ENCODE measurements at regions not wholly inside any gene's neighbourhood (a gene's known extent, or its start where the extent isn't known, plus 50 kb on each side); places are given as distances from the start of the nearest gene placed in this dataset.

DNA sequence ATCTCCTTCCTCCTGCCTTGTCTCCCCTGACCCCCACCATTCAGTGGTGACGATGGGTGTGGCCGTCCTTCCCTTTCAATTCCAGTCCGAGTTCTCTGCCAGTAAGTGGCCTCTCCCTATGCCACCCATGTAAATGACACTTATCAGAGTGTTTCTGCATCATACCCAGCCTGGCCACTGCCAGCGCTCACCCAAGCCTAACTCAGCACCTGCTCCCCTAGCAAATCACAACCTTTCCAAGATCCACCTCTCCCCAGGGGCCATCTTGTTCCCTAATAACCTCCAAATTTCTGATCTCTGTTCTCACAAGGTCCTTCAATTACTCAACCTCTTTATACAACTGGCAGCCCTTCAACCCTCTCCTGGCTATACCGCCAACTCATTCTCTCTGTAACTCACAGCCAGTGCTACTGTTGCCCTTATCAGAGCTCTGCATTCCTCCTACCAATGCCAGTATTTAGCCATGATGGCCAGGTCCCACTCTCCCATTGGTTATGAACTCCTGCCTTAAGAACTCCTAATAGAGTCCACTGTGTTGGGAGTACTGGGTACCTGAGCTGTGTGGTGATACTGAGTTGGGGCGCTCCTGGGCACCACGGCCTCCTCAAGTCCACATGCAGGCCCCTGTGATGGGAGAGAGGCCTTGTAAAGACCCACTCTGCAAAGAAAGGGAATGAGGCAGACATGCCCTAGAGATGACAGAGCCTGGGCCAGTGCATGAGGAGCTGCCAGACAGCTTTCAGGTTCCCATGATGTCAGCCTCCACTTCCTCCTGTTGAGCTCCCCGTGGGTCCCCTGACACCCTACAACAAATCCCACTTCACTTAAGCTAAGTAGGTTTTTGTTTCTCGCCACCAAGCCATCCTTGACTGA lies 187.4 kb upstream of the RREB1 start:
- Histone ChIP-seq H3K9me3 (ENCODE audit: control insufficient read depth, low read depth, low read length) (no peaks in the 10 kb centered on the region), H2BK15ac (ENCODE audit: low read depth, low read length) (no peak overlapping the region), H3K79me1 (ENCODE audit: insufficient read depth, low read depth, low read length, poor library complexity, severe bottlenecking) (no peaks in the 10 kb centered on the region), H3K18ac (ENCODE audit: insufficient read length, low read depth, low read length) (no peak overlapping the region), H2BK5ac (ENCODE audit: insufficient read length, low read length) (no peak overlapping the region), H3K23me2 (ENCODE audit: insufficient read length, low read depth, low read length, poor library complexity, severe bottlenecking) (no peaks in the 10 kb centered on the region), H3T11ph (ENCODE audit: low read length) (no peak overlapping the region), H2BK12ac (ENCODE audit: insufficient read length, low read depth, low read length) (no peak overlapping the region), H3K23ac (ENCODE audit: insufficient read length, low read depth, low read length) (no peak overlapping the region), H4K20me1 (ENCODE audit: control insufficient read depth, insufficient read depth, insufficient read length) (no peaks in the 10 kb centered on the region), H4K8ac (replicated peaks; ENCODE audit: insufficient read length, low read depth, low read length) (no peak overlapping the region), H3K27me3 (ENCODE audit: insufficient read depth, low read length) (no peaks in the 10 kb centered on the region), H3K4ac (ENCODE audit: low read depth, low read length) (no peak overlapping the region), H3K56ac (ENCODE audit: insufficient read length, low read depth, low read length) (no peak overlapping the region), H2AFZ (ENCODE audit: low read length) (no peak overlapping the region), H2BK120ac (ENCODE audit: low read depth, low read length, poor library complexity, severe bottlenecking) (no peak overlapping the region), H2BK20ac (ENCODE audit: low read depth, low read length, poor library complexity, severe bottlenecking) (no peak overlapping the region), H2AK5ac (ENCODE audit: insufficient read length, low read length) (no peak overlapping the region), H3K27ac (ENCODE audit: insufficient read length, low read depth, low read length) (no peak overlapping the region), H3K79me2 (ENCODE audit: insufficient read depth, low read length) (no peaks in the 10 kb centered on the region), H3K4me1 (ENCODE audit: insufficient read depth, low read length) (no peaks in the 10 kb centered on the region), H4K5ac (ENCODE audit: insufficient read length, low read depth, low read length) (no peak overlapping the region), H3K4me2 (ENCODE audit: insufficient read depth, insufficient read length, low read length) (no peak overlapping the region), H3K14ac (ENCODE audit: insufficient read depth, low read length) (no peak overlapping the region), H4K91ac (ENCODE audit: insufficient read length, low read depth, low read length) (no peak overlapping the region), H3K9ac (ENCODE audit: extremely low read depth, insufficient read length, low read length) (no peak overlapping the region)
- H3K4me3 Mint-ChIP-seq = no peak overlapping the region
- TF ChIP-seq CTCF (conservative IDR thresholded peaks at IDR 0.05) = no peak
- H3K27me3 Mint-ChIP-seq (ENCODE audit: low read depth) = peaks cover 3% of the 10 kb centered on the region
- no peaks in the 10 kb centered on the region; a peak in 1 of 5 replicates for H3K9me3 Mint-ChIP-seq
- DNase-seq = no peak
- no CpG with 5 or more reads among the region's 9 CpGs for WGBS (ENCODE audit: extremely low coverage, insufficient read length, low lambda C conversion rate)
- H3K36me3 Mint-ChIP-seq (ENCODE audit: insufficient read depth in 1 of 3, low read depth in 3 of 3) = no peaks in the 10 kb centered on the region
- peak overlapping the region in 1 of 3 experiments; percentile 59; a peak in 1 of 7 replicates for H3K27ac Mint-ChIP-seq
- H3K4me1 Mint-ChIP-seq = peaks cover 2 to 5% of the 10 kb centered on the region in 2 experiments; a peak in 2 of 4 replicates
